EH (cell line): ENCODE measurements at regions not wholly inside any gene's neighbourhood (a gene's known extent, or its start where the extent isn't known, plus 50 kb on each side); places are given as distances from the start of the nearest gene placed in this dataset.
"Not testable (repeated sequence)": the region's sequence is repeated elsewhere in the genome, so short reads cannot be mapped to it uniquely, and the experiment has no call there.

Experiments
- DNase-seq: peaks from one replicate; pipeline ENCODE4 v3.0.0-alpha.2; 2015; ENCODE audit warnings: low read depth

DNA sequence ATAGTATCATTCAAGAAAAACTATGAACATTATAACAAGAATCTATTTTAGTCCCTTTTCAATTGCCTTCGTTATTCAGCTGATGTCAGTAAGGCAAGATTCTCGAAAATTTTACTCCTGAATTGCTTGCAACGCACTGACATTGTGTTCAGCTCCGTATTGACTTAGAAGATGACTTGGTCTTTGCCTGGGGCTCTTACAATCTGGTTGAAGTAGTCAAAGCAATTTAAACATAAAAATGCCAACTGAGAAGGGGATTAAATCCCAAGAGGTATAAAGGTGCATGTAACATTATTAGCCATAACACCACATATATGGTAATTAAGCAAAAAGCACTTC lies 507.1 kb downstream of the CENPC start:
- DNase-seq, result no peak

DNA sequence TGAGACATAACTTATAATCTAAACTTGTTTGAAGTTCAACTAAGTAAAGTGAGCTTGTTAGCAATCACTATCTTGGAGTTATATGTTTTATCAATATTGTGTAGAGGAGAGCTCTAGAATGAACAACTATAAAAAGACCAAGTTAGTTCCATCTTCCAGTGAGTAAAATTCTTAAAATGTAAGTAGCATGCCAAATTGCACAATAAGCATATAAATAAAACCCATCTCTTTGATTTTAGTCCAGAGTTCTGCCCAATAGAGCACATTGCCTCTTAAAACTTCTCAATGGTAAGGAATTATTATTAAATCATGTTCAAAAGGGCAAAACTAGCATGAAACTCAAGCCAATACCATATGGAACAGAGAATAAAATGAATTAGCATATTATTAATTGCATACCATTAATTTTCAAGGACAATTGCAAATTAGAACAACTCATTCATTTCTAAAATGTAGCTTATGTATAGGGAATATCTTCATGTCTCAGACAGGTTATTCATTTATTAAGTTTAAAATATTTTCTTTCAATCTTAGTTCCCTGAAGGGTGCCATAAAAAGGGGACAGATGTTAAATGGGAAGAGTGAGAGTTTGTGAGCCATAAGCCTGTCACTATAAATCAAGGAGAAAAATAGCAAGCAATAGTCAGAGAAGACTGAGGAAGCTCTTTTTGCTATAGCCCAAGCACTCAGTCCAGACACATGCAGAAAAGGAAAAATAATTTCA lies 507.6 kb downstream of the CENPC start:
- no peak for DNase-seq

- no peak for DNase-seq
Observed at GRCh38 chr4:67036791-67037190, 508.5 kb downstream of the CENPC start.

DNA sequence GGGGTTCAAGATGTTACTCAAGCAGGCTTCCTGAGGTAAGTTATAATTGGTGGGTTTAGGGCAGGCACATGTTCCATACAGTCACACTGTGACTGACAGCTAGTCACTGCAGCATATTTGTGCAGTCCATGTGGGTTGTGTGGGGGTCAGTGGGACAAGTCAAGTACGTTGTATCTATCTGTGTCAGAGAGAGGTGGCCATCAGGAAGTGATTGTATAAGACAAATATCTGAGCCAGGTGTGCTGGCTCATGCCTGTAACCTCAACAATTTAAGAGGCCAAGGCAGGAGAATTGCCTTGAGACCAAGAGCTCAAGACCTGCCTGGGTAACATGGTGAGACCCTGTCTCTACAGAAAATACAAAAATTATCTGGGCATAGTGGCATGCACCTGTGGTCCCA lies 509.3 kb downstream of the CENPC start:
- no peak for DNase-seq

GRCh38 chr4:67035501-67035900 lies 509.8 kb downstream of the CENPC start:
- peak; percentile 70 for DNase-seq

DNA sequence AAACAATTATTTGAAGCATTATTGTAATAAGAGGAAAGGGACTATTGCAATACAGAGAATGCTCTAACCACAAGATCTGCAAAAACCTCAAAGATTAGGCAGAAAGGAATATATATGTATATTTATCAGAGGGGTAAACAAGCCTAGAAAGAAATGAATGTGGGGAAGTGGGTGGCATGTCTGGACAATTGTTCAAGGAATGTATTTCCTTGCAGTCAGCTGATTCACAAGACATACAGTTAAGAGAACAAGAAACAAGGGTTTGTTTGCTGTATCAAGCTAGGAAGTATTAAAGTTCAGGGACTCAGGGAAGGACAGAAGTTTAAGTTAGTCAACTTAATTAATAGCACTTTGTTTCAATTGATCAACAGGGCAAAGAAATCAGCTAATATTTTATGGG lies 514.7 kb downstream of the CENPC start:
- no peak for DNase-seq

- no peak for DNase-seq
Observed at GRCh38 chr4:67020438-67020797, 524.9 kb downstream of the CENPC start.

DNA sequence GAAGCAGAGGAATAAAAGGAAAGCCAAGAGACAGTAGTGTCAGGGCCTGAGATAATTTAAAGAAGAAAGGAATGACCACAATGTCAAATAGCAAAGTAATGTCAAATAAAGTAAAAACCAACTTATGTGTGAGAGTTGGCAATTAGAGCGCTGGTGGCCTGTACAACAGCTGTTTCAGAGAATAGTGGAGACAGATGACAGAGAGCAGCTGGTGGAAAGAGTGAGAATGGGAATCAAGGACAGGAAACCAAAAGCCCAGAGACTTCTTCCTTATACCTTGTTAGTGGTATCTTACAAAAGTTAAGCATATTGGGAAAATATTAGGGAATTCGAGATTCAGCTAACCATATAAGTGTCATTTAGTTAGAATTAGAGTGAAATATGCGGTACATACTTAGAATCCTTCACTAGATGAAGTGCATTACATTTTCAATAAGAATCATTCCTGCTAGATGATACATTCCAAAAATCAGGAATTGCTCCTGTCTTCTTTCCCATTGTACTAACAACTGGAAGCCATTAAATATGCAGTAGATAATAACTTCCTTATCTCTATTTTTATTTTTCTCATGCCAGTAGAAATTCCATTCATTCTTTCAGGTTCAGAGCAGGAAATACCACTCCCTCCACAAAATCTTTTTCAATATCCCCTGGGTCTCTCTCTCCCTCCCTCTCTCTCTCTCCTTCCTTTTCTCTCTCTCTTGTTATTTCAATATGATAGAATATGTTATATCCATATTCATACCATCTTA lies 525.4 kb downstream of the CENPC start:
- peak; percentile 10 for DNase-seq

GRCh38 chr4:67014592-67014991 lies 530.7 kb downstream of the CENPC start:
- no peak for DNase-seq

DNA sequence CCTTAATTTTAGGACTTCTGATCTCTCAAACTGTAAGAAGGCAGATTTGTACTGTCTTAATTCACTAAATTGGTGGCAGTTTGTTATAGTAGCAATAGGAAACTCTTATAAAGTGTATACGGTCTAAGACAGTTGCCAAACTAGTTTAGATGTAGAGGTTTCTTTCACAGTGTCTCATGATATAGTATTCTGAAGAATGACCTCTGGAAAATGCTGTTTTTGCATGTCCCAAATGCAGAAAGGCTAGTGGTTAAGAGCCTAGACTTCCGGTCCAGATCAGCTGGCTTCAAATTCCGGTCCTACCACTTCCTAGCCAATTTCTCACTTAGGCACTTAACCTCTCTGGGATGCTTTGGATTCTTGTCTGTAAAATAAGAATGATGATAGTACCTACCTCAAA lies 538.5 kb downstream of the CENPC start:
- no peak for DNase-seq

- DNase-seq, result no peak
Observed at GRCh38 chr4:66991521-66991920, 553.8 kb downstream of the CENPC start.

- no peak for DNase-seq
Observed at GRCh38 chr4:66974665-66975064, 570.6 kb downstream of the CENPC start.

DNA sequence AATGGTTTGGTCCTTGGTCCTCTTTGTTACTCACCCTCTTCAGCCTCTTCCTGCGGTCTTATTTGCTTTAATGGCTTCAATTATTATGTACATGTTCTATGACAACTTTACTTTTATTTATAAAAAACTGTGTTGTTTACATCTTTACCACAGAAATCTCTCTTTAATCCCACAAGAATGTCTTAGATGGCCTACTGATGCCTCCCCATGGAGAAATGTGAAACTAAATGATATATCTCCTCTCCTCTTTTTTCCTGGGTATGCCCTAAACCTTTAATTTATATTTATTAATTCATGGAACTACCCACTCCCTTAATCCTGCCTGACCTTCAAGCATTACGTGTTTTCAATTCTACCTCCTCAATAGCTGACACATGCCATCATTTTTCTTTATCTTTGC lies 573.2 kb downstream of the CENPC start:
- peak; percentile 3 for DNase-seq

DNA sequence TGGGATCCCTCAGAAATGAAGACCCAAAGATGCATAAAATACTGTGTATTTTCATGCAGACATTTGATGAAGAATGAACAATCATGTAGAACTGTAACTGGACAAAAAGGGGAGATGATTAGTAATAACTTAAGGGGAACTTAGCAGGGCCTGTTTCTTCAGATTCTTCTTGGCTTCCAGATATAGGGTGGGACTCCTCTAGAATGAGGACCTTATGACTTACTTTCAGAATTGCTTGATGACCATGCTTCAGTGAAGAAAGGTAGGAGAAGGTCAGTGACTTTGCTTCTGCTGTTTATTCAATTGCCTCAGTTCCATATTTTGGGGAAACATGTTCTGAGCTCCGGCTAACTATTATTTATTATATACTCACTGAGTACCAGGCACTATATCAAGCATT lies 580.8 kb downstream of the CENPC start:
- no peak for DNase-seq

DNA sequence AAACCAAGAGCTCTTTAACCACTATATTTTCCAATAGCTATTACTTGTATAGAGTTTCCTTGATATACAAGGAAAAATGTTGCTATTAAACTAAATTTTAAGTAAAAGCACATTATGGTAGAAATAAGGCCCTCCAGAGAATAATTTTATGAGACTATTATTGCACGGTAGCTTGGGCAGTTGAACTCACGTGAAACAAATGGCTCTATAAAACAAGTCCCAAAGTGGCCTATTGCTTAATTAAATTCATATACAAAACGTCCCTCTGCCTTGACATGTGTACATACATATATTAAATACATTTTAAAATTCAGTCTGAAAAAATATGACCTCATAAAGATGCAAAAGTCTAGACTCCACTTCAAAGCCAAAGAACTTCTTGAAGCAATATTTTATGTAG lies 582.2 kb downstream of the CENPC start:
- no peak for DNase-seq

- DNase-seq, result no peak
Observed at GRCh38 chr4:66959207-66959606, 586.1 kb downstream of the CENPC start.

- DNase-seq, result no peak
Observed at GRCh38 chr4:66956852-66957251, 588.5 kb downstream of the CENPC start.

DNA sequence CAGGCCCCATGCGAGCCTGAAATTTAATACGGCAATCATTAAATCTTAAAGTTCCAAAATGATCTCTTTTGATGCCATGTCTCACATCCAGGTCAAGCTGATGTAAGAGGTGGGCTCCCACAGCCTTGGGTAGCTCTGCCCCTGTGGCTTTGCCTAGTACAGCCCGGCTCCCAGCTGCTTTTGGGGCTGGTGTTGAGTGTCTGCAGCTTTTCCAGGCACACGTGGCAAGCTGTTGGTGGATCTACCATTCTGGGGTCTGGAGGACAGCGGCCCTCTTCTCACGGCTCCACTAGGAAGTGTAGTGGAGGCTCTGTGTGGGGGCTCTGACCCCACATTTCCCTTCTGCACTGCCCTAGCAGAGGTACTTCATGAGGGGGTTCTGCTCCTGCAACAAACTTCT lies 588.9 kb downstream of the CENPC start:
- no peak for DNase-seq

DNA sequence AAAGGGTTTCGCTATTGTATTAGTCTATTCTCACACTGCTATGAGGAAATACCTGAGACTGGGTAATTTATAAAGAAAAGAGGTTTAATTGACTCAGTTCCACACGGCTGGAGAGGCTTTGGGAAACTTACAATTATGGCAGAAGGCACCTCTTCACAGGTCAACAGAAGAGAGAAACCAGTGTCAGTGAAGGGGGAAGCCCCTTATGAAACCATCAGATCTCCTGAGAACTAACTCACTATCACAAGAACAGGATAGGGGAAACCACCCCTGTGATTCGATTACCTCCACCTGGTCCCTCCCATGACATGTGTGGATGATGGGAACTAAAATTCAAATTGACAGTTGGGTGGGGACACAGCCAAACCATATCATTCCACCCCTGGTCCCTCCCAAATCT lies 589.5 kb downstream of the CENPC start:
- no peak for DNase-seq

DNA sequence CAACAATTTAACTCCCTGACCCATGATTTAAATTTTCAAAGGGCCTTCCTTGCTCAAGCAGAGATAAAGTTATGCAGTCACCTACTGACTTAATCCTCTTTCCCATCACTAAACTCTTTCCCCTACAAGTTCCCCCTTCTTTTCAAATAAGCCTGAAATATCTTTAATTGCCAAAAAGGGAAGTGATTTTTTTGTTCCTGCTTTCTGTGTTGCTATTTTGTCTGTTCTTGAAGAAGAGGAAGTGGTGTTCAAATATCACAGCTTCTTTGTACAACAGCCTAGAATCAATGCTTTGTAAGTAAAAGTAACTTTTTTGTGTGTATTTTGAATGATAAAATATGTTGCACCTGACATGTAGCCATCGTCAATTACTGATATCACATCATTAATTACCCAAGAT lies 595.9 kb downstream of the CENPC start:
- DNase-seq, result no peak

- no peak for DNase-seq
Observed at GRCh38 chr4:66946761-66947160, 598.5 kb downstream of the CENPC start.

DNA sequence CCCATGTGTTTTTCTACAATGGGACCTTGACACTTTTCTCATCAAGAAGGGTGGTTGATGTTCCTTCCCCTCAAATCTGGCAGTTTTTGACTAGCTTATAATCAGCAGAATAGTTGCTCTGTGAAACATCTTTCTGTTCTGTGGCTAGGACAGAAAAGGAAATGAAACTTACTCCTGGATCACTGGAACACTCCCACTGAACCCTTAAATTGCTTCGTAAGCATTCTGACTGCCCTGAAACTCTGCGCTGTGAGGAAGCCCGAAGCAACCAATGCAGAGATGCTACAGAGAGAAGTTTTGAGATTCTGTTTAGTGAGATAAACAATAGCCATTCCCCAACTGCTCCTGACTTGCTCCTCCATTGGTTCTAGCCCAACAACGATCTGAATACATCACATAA lies 602.2 kb downstream of the CENPC start:
- DNase-seq, result no peak

- not testable (repeated sequence) for DNase-seq
Observed at GRCh38 chr4:66931981-66932380, 613.3 kb downstream of the CENPC start.

GRCh38 chr4:66930206-66930605 lies 615.1 kb downstream of the CENPC start:
- DNase-seq, result no peak
